Gastroesophageal sphincter (tissue), 3 donors: ENCODE measurements at regions not wholly inside any gene's neighbourhood (a gene's known extent, or its start where the extent isn't known, plus 50 kb on each side); places are given as distances from the start of the nearest gene placed in this dataset.

Source experiments
- EP300 ChIP-seq: sonication (generic); formaldehyde crosslinking; IDR thresholded peaks from one replicate; pipeline ENCODE4 v1.6.1; 2017; ENCODE audit warnings: antibody characterized with exemption, mild to moderate bottlenecking
- TF ChIP-seq, protein P1 (sequence below), 4 experiments: fragments of 200-600 bp in 2 of 4; fragments of 450-650 bp in 2 of 4; sonication (generic) in 1 of 4; IDR thresholded peaks; one replicate each; pipeline ENCODE4 v1.5.1; 2017 to 2019; ENCODE audit warnings: antibody characterized with exemption in 4 of 4, mild to moderate bottlenecking in 2 of 4, moderate library complexity in 2 of 4

DNA sequence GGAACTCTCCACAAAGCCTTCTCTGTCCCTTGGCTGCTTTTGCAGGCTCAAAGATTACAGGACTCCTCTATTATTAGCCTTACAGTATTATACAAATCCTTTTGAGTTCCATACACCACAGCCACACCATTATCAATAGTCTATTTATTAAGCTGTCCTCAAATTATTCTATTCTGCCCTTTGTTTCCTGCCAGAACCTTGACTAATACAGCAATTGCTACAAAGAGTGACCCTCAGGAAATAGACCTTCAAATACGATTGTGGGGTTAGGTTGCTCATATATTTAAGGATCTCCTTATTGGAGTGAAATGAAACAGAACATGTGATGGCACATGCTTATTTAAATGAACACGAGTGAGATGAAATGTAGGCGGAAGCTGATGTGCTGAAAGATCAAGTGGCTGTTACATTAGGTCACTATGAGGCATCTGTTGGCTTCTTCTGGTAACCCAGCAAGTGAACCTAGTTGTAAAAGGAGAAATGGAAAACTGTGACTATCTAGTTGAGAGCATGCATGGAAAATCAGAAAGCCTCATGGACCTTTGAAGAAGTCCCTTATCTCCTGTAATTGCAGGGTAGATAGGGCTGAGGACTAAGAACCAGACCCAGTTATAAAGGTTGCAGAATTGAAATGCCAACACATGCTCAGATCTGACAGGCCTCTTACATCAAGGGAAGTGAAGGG is 75.5 kb downstream of the AVPR1A start:
- TF ChIP-seq EP300, result no peak
- TF ChIP-seq, protein P1, sequence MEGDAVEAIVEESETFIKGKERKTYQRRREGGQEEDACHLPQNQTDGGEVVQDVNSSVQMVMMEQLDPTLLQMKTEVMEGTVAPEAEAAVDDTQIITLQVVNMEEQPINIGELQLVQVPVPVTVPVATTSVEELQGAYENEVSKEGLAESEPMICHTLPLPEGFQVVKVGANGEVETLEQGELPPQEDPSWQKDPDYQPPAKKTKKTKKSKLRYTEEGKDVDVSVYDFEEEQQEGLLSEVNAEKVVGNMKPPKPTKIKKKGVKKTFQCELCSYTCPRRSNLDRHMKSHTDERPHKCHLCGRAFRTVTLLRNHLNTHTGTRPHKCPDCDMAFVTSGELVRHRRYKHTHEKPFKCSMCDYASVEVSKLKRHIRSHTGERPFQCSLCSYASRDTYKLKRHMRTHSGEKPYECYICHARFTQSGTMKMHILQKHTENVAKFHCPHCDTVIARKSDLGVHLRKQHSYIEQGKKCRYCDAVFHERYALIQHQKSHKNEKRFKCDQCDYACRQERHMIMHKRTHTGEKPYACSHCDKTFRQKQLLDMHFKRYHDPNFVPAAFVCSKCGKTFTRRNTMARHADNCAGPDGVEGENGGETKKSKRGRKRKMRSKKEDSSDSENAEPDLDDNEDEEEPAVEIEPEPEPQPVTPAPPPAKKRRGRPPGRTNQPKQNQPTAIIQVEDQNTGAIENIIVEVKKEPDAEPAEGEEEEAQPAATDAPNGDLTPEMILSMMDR (IDR thresholded peaks at IDR 0.05), result no peak
